GM23338 (cell line): ENCODE measurements at regions not wholly inside any gene's neighbourhood (a gene's known extent, or its start where the extent isn't known, plus 50 kb on each side); places are given as distances from the start of the nearest gene placed in this dataset.
A peak's percentile ranks its signal among the peaks of the same experiment; 100 is the strongest.

Source experiments
- ATAC-seq: fragments of 200-7000 bp; cut with Tn5 transposase; 3 replicates; pipeline ENCODE4 v1.9.1; 2020
- DNase-seq: peaks from one replicate; pipeline ENCODE4 v3.0.0-alpha.2; 2015; ENCODE audit warnings: low spot score
- H2AFZ ChIP-seq: fragments of 200-600 bp; sonication (generic); 2 replicates; pipeline ENCODE4 v1.8.0; 2016; ENCODE audit warnings: antibody characterized with exemption, mild to moderate bottlenecking, moderate library complexity
- H3F3A ChIP-seq: fragments of 200-600 bp; sonication (generic); replicated peaks from 2 replicates; pipeline ENCODE4 v1.8.0; 2017; ENCODE audit warnings: antibody characterized with exemption, mixed run types, low read depth
- H3K27ac ChIP-seq: fragments of 200-600 bp; sonication (generic); 2 replicates; pipeline ENCODE4 v1.6.1; 2016; ENCODE audit warnings: low read depth
- H3K27me3 ChIP-seq: fragments of 200-600 bp; sonication (generic); 2 replicates; pipeline ENCODE4 v1.8.0; 2016; ENCODE audit warnings: mild to moderate bottlenecking, mixed run types, moderate library complexity; ENCODE audit not compliant: insufficient read depth
- H3K36me3 ChIP-seq: fragments of 200-600 bp; sonication (generic); 2 replicates; pipeline ENCODE4 v1.8.0; 2016; ENCODE audit warnings: mild to moderate bottlenecking; ENCODE audit not compliant: insufficient read depth
- H3K4me1 ChIP-seq: fragments of 200-600 bp; sonication (generic); 2 replicates; pipeline ENCODE4 v1.8.0; 2016; ENCODE audit warnings: mild to moderate bottlenecking, moderate library complexity; ENCODE audit not compliant: insufficient read depth
- H3K4me2 ChIP-seq: fragments of 200-600 bp; sonication (generic); 2 replicates; pipeline ENCODE4 v1.7.1; 2017; ENCODE audit warnings: mixed run types
- H3K4me3 ChIP-seq: fragments of 200-600 bp; sonication (generic); 2 replicates; pipeline ENCODE4 v1.6.1; 2016; ENCODE audit warnings: mixed run types
- H3K79me2 ChIP-seq: fragments of 200-600 bp; sonication (generic); replicated peaks from 2 replicates; pipeline ENCODE4 v1.8.0; 2017; ENCODE audit warnings: mild to moderate bottlenecking; ENCODE audit not compliant: insufficient read depth
- H3K9me2 ChIP-seq: fragments of 200-600 bp; sonication (generic); 2 replicates; pipeline ENCODE4 v1.8.0; 2017; ENCODE audit not compliant: insufficient read depth
- H4K20me1 ChIP-seq: fragments of 200-600 bp; sonication (generic); replicated peaks from 2 replicates; pipeline ENCODE4 v1.8.0; 2017; ENCODE audit warnings: mild to moderate bottlenecking; ENCODE audit not compliant: insufficient read depth
- H3K27ac Mint-ChIP-seq: 2 replicates; pipeline ENCODE4 v1.8.0; 2020; ENCODE audit warnings: inconsistent platforms, mild to moderate bottlenecking, moderate library complexity, mixed read lengths
- H3K27me3 Mint-ChIP-seq: 3 replicates; pipeline ENCODE4 v1.8.0; 2022; ENCODE audit warnings: low read depth, mild to moderate bottlenecking, moderate library complexity, mixed read lengths, inconsistent platforms; ENCODE audit not compliant: insufficient read depth, poor library complexity
- H3K36me3 Mint-ChIP-seq: 3 replicates; pipeline ENCODE4 v1.8.0; 2021; ENCODE audit warnings: low read depth, mild to moderate bottlenecking, inconsistent platforms, moderate library complexity, mixed read lengths
- H3K4me1 Mint-ChIP-seq: 3 replicates; pipeline ENCODE4 v1.8.0; 2020; ENCODE audit warnings: mild to moderate bottlenecking, inconsistent platforms, mixed read lengths
- H3K4me3 Mint-ChIP-seq: 3 replicates; pipeline ENCODE4 v1.8.0; 2021; ENCODE audit warnings: moderate library complexity, mild to moderate bottlenecking, inconsistent platforms, mixed read lengths
- H3K9me3 Mint-ChIP-seq: 3 replicates; pipeline ENCODE4 v1.8.0; 2020; ENCODE audit warnings: moderate library complexity, mild to moderate bottlenecking, inconsistent platforms, mixed read lengths
- CREB1 ChIP-seq: fragments of 250-450 bp; sonication (Bioruptor Pico); IDR thresholded peaks from 2 replicates; pipeline ENCODE4 v1.5.0; 2020; ENCODE audit warnings: low read depth, mild to moderate bottlenecking, moderate library complexity
- ETS1 ChIP-seq: IDR thresholded peaks from 2 replicates; pipeline ENCODE4 v1.6.1; 2016; ENCODE audit warnings: antibody characterized with exemption
- EZH2 ChIP-seq: fragments of 200-600 bp; sonication (generic); IDR thresholded peaks from one replicate; pipeline ENCODE4 v1.8.0; 2017; ENCODE audit warnings: antibody characterized with exemption, mild to moderate bottlenecking, low read depth; ENCODE audit not compliant: unreplicated experiment
- EZH2phosphoT487 ChIP-seq: fragments of 200-600 bp; sonication (generic); IDR thresholded peaks from one replicate; pipeline ENCODE4 v1.8.1; 2018; ENCODE audit warnings: antibody characterized with exemption; ENCODE audit not compliant: unreplicated experiment
- NANOG ChIP-seq: IDR thresholded peaks from 2 replicates; pipeline ENCODE4 v1.6.1; 2016; ENCODE audit warnings: antibody characterized with exemption, borderline replicate concordance
- POLR2AphosphoS5 ChIP-seq: IDR thresholded peaks from 2 replicates; pipeline ENCODE4 v1.6.1; 2016; ENCODE audit warnings: antibody characterized with exemption, low read depth
- STAT1 ChIP-seq: IDR thresholded peaks from one replicate; pipeline ENCODE4 v1.6.1; 2016; ENCODE audit warnings: antibody characterized with exemption; ENCODE audit not compliant: unreplicated experiment
- ZNF114 ChIP-seq: fragments of 250-450 bp; sonication (Bioruptor Pico); IDR thresholded peaks from 2 replicates; pipeline ENCODE4 v1.5.0; 2020; ENCODE audit warnings: mild to moderate bottlenecking, moderate library complexity
- ZNF331 ChIP-seq: fragments of 250-450 bp; sonication (Bioruptor Pico); IDR thresholded peaks from 2 replicates; pipeline ENCODE4 v1.5.0; 2020; ENCODE audit warnings: low read depth, mild to moderate bottlenecking, moderate library complexity
- TF ChIP-seq, protein P1 (sequence below): fragments of 250-450 bp; sonication (Bioruptor Pico); IDR thresholded peaks from 2 replicates; pipeline ENCODE4 v1.5.0; 2020; ENCODE audit warnings: mild to moderate bottlenecking, moderate library complexity

DNA sequence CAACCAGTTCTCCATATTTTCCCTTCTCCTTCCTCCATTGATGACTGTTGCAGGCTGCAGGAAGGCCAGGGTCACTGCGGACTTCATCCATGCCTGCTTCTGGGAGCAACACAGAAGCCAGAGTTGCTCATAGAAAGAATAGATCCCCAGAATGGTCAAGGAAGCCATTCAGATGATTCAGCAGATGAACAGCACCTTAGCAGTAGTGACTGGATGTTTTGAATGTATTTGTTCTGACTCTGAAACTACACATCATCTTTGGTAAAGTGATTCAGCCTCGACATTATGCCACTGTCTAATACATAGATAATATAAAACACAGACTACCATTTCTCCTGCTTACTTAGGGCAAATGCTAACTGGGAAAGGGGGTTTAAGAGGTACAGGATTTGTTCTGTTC lies 411.6 kb downstream of the RND3 start:
- Histone ChIP-seq H3K4me3 (no peak overlapping the region), H3K4me1 (no peaks in the 10 kb centered on the region), H3K36me3 (no peaks in the 10 kb centered on the region), H3K9me2 (no peaks in the 10 kb centered on the region), H3K27me3 (no peaks in the 10 kb centered on the region), H3K4me2 (no peak overlapping the region), H3K79me2 (no peaks in the 10 kb centered on the region), H4K20me1 (no peaks in the 10 kb centered on the region), H3F3A (no peaks in the 10 kb centered on the region), H3K27ac (no peak overlapping the region), H2AFZ (peak overlapping the region; percentile 16; the same call in 1 of the 2 replicates)
- H3K27me3 Mint-ChIP-seq, result no peaks in the 10 kb centered on the region
- H3K27ac Mint-ChIP-seq, result no peak overlapping the region
- H3K4me1 Mint-ChIP-seq, result no peaks in the 10 kb centered on the region; the same call in 2 of the 3 replicates
- no peaks in the 10 kb centered on the region for H3K36me3 Mint-ChIP-seq
- TF ChIP-seq STAT1 (no peak), EZH2phosphoT487 (no peak), ZNF331 (CRISPR knock-in tag) (no peak), ZNF114 (CRISPR knock-in tag) (no peak), CREB1 (CRISPR knock-in tag) (no peak), POLR2AphosphoS5 (no peak), ETS1 (no peak), NANOG (no peak), EZH2 (no peak)
- TF ChIP-seq, protein P1, sequence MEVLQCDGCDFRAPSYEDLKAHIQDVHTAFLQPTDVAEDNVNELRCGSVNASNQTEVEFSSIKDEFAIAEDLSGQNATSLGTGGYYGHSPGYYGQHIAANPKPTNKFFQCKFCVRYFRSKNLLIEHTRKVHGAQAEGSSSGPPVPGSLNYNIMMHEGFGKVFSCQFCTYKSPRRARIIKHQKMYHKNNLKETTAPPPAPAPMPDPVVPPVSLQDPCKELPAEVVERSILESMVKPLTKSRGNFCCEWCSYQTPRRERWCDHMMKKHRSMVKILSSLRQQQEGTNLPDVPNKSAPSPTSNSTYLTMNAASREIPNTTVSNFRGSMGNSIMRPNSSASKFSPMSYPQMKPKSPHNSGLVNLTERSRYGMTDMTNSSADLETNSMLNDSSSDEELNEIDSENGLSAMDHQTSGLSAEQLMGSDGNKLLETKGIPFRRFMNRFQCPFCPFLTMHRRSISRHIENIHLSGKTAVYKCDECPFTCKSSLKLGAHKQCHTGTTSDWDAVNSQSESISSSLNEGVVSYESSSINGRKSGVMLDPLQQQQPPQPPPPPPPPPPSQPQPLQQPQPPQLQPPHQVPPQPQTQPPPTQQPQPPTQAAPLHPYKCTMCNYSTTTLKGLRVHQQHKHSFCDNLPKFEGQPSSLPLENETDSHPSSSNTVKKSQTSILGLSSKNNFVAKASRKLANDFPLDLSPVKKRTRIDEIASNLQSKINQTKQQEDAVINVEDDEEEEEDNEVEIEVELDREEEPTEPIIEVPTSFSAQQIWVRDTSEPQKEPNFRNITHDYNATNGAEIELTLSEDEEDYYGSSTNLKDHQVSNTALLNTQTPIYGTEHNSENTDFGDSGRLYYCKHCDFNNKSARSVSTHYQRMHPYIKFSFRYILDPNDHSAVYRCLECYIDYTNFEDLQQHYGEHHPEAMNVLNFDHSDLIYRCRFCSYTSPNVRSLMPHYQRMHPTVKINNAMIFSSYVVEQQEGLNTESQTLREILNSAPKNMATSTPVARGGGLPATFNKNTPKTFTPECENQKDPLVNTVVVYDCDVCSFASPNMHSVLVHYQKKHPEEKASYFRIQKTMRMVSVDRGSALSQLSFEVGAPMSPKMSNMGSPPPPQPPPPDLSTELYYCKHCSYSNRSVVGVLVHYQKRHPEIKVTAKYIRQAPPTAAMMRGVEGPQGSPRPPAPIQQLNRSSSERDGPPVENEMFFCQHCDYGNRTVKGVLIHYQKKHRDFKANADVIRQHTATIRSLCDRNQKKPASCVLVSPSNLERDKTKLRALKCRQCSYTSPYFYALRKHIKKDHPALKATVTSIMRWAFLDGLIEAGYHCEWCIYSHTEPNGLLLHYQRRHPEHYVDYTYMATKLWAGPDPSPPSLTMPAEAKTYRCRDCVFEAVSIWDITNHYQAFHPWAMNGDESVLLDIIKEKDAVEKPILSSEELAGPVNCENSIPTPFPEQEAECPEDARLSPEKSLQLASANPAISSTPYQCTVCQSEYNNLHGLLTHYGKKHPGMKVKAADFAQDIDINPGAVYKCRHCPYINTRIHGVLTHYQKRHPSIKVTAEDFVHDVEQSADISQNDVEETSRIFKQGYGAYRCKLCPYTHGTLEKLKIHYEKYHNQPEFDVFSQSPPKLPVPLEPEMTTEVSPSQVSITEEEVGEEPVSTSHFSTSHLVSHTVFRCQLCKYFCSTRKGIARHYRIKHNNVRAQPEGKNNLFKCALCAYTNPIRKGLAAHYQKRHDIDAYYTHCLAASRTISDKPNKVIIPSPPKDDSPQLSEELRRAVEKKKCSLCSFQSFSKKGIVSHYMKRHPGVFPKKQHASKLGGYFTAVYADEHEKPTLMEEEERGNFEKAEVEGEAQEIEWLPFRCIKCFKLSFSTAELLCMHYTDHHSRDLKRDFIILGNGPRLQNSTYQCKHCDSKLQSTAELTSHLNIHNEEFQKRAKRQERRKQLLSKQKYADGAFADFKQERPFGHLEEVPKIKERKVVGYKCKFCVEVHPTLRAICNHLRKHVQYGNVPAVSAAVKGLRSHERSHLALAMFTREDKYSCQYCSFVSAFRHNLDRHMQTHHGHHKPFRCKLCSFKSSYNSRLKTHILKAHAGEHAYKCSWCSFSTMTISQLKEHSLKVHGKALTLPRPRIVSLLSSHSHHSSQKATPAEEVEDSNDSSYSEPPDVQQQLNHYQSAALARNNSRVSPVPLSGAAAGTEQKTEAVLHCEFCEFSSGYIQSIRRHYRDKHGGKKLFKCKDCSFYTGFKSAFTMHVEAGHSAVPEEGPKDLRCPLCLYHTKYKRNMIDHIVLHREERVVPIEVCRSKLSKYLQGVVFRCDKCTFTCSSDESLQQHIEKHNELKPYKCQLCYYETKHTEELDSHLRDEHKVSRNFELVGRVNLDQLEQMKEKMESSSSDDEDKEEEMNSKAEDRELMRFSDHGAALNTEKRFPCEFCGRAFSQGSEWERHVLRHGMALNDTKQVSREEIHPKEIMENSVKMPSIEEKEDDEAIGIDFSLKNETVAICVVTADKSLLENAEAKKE (CRISPR knock-in tag), result no peak
- H3K9me3 Mint-ChIP-seq, result no peaks in the 10 kb centered on the region
- DNase-seq, result no peak
- no peak for ATAC-seq
- H3K4me3 Mint-ChIP-seq, result no peak overlapping the region
